ENCODE measurements at regions not wholly inside any gene's neighbourhood (a gene's known extent, or its start where the extent isn't known, plus 50 kb on each side); places are given as distances from the start of the nearest gene placed in this dataset.
"Not testable (repeated sequence)": the region's sequence is repeated elsewhere in the genome, so short reads cannot be mapped to it uniquely, and the experiment has no call there.

- DNase-seq: no peak
Measured at GRCh38 chr11:10998674-10999073, 140.8 kb upstream of the ZBED5 start.

- DNase-seq: no peak
Measured at GRCh38 chr11:10996678-10997077, 138.8 kb upstream of the ZBED5 start.

- no peak for DNase-seq
Measured at GRCh38 chr11:10993640-10994039, 135.8 kb upstream of the ZBED5 start.

- DNase-seq: no peak
Measured at GRCh38 chr11:10993186-10993585, 135.3 kb upstream of the ZBED5 start.

- no peak for DNase-seq
Measured at GRCh38 chr11:10991393-10991792, 133.5 kb upstream of the ZBED5 start.

GRCh38 chr11:10990637-10991193 lies 132.9 kb upstream of the ZBED5 start:
- DNase-seq: no peak

- DNase-seq: no peak
Measured at GRCh38 chr11:10990160-10990559, 132.3 kb upstream of the ZBED5 start.

- DNase-seq: no peak
Measured at GRCh38 chr11:10986006-10986405, 128.2 kb upstream of the ZBED5 start.

DNA sequence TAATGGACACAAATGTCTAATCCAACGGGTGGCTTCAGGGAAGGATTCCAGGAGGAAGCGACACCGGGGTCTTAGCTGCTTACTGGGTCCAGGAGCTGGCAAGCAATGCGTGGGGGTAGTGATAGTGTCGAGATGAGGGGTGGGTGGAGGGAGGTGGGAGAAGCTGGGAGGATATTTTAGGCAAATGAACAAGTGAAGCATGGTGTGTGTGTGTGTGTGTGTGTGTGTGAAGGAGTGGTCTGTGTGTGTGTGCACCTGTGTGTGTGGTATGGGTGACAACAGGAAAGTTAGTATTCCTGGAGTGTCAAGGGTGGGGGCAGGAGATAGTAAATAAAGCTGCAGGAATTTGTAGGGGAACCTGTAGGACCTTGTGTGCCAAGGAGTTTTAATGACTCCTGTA lies 126.9 kb upstream of the ZBED5 start:
- no peak for DNase-seq

GRCh38 chr11:10984250-10984649 lies 126.4 kb upstream of the ZBED5 start:
- DNase-seq: no peak

GRCh38 chr11:10982704-10983510 lies 125.1 kb upstream of the ZBED5 start:
- DNase-seq: no peak

- peak; percentile 8 for DNase-seq
Measured at GRCh38 chr11:10979529-10979928, 121.7 kb upstream of the ZBED5 start.

DNA sequence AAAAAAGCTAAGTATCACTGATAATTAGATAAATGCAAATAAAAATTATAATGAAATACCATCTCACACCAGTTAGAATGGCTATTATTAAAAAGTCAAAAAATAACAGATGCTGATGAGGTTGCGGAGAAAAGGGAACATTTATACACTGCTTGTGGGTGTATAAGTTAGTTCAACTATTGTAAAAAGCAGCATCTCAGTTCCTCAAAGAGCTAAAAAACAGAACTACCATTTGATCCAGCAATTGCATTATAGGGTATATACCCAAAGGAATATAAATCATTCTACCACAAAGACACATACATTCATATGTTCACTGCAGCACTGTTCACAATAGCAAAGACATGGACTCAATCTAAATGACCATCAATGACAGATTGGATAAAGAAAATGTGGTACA lies 120.3 kb upstream of the ZBED5 start:
- DNase-seq: no peak

DNA sequence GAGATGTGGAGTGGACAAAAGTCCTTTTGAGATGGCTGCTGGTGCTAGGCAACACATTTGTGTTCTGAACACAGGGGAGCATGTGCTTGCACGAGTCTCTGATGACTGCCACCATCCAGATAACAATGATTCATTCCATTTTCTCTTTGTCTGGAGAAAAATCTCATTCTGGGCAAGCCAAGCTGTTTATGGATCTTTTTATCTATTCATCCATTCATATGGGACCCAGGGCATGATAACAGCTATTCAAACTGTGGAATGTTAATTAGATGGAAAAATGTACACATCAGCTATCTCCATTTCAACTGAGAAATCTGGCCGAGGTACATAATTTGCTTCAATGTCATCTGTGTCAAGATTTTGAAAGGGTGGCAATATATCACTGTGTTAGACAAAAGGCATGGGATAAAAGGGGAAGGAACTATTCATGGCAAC lies 117.5 kb upstream of the ZBED5 start:
- no peak for DNase-seq

GRCh38 chr11:10973416-10973815 lies 115.6 kb upstream of the ZBED5 start:
- DNase-seq: no peak

DNA sequence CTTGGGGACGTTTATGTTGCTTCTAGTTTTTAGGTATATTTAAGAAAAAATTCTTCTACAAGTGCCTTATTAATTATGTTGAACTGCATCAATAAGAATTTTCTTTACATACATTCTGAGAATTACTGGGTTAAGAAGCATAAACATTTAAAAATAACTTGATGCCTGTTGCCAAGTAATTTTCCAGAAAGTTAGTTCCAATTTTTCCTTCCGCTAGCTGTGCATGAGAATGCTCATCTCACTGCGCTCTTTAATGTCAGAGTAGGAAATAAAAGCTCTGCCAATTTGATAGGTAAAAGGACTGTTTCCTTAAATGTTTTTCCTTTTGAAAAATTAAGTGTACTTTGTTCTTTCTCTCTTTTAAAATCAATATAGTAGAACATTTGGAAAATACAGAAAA lies 113.1 kb upstream of the ZBED5 start:
- DNase-seq: no peak

DNA sequence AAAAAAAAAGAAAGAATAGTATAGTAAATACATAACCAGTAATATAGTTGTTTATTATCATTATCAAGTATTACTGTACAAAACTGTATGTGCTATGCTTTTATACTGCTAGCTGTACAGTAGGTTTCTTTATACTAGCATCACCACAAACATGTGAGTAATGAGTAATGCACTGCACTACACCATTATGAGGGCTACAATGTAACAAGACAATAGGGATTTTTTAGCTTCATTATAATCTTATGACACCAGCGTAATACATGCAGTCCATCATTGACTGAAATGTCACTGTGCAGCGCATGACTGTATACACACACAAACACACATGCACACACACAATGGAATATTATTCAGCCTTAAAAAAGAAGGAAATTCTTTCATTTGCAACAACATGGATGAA lies 111.5 kb upstream of the ZBED5 start:
- DNase-seq: no peak

GRCh38 chr11:10956884-10957283 lies 99.0 kb upstream of the ZBED5 start:
- not testable (repeated sequence) for DNase-seq

DNA sequence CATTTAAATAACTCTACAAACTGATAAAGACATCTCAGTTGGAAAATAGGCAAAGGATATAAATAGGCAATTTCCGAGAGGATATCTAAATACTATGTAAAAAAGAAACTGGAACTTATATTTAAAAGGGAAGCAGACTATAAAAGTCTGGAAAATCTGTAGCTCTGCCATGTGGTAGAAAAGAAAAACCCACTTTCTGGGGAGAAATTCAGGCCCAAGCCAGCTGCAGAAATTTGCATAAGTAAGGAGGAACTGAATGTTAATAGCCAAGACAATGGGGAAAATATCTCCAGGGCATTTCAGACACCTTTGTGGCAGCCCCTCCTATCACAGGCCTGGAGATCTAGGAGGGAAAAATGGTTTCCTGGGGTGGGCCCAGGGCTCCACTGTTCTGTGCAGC lies 97.8 kb upstream of the ZBED5 start:
- DNase-seq: no peak

DNA sequence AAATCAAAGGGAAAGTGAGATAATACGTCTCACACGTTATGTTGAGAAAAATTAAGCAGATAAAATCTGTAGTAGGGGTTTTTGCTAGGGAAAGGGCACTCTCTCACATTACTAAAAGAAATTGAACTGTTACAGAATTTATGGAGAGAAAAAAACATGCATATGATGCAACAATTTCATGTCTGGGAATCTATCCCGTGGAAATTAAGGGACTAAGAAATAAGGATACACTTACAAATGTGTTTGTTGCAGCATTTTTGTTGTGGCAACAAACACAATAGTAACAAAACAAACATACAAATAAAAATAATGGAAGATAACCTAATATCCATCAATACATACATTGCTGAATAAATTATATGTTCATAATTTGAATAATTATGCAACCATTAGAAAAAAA lies 96.3 kb upstream of the ZBED5 start:
- no peak for DNase-seq

DNA sequence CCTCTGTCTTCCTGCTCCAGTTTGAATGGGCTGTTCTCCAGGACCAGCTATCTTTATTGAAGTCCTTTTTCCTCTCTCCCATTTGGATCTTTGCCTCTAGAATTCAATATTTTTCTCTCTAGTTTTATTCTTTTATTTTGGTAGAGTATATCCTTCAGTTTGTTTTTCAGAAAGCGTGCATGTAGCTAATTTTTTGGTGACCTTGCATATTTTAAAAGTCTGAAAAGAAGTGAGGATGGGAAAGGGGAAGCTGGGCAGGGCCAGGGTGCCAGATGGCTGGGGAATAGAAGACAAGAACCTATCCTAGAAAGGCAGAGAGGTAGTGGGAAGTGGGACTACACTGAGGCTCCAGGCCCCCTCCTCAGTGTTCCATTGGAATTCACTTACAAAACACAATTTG lies 95.0 kb upstream of the ZBED5 start:
- DNase-seq: no peak

GRCh38 chr11:10947935-10948334 lies 90.1 kb upstream of the ZBED5 start:
- not testable (repeated sequence) for DNase-seq

DNA sequence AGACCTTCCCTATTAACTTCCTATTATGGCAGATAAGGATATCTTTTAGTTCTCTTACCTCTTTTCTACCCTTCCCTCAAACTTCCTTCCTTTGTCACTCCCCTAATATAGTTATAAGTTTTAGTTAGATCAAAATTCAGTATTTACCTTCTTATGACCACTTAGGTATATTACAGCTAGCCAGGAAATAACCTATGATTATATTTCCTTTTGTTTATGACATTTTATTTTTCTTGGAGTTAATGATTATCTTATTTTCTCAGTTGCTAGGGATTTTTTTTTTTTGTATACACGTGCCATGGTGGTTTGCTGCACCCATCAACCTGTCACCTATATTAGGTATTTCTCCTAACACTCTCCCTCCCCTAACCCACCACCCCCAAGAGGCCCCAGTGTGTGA lies 88.2 kb upstream of the ZBED5 start:
- no peak for DNase-seq

DNA sequence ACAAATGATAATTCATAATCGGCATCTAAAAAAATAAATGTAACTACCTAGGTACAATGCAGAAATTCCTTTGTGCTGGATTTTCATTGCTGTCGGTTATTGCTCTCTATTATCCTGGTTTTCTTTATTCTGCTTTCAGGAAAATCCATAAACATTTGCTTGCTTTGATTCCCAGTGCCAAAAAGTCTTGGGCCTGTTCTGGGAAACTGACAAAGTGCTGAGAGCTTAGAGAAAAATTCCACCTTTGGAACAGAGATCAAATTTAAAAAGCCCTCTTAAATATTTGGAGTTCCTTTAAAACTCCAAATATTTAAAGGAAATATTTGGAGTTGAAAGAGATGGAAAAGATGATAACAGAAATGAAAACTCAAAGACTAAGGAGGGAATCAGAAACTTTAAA lies 87.3 kb upstream of the ZBED5 start:
- DNase-seq: no peak

DNA sequence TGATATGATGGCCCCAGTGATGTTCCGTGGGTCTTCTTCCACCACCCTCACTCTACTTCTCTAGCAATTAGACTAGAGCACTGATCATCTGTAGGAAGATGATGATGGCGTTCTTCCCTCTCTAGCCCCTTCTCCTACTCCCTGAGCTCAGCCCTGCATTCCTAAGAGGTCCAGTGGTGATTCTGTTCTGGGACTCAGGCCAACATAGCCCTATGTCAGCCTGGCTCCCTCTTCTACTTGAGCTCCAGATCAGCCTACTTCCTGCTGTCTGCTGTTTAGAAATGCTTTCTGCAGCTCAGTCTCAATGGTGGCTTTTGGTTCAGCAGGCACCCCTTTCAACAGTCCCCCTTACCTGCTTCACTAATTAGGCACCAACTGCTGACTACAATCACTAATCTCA lies 86.1 kb upstream of the ZBED5 start:
- no peak for DNase-seq

Data from CD4-positive, alpha-beta T cell treated with Interleukin-17A for 1 hour (primary cell).